HFFc6 (cell line): ENCODE measurements at regions not wholly inside any gene's neighbourhood (a gene's known extent, or its start where the extent isn't known, plus 50 kb on each side); places are given as distances from the start of the nearest gene placed in this dataset.

Experiments used
- DNase-seq: peaks from one replicate; pipeline ENCODE4 v3.0.0-alpha.2; 2018
- H3K27ac Mint-ChIP-seq: 2 replicates; pipeline ENCODE4 v1.8.0; 2020; ENCODE audit warnings: mild to moderate bottlenecking, mixed read lengths
- H3K27me3 Mint-ChIP-seq: 2 replicates; pipeline ENCODE4 v1.8.0; 2021; ENCODE audit warnings: mild to moderate bottlenecking, moderate library complexity, mixed read lengths; ENCODE audit not compliant: insufficient read depth
- H3K36me3 Mint-ChIP-seq: 2 replicates; pipeline ENCODE4 v1.8.0; 2021; ENCODE audit warnings: low read depth, mixed read lengths
- H3K4me1 Mint-ChIP-seq: 2 replicates; pipeline ENCODE4 v1.8.0; 2020; ENCODE audit warnings: low read depth, mixed read lengths
- H3K4me3 Mint-ChIP-seq: 2 replicates; pipeline ENCODE4 v1.8.0; 2020; ENCODE audit warnings: mild to moderate bottlenecking, moderate library complexity, mixed read lengths
- H3K9me3 Mint-ChIP-seq: 2 replicates; pipeline ENCODE4 v1.8.0; 2020; ENCODE audit warnings: mild to moderate bottlenecking, mixed read lengths
- TF ChIP-seq, protein P1 (sequence below): fragments of 200-600 bp; sonication (generic); IDR thresholded peaks from 2 replicates; pipeline ENCODE4 v1.5.0; 2021; ENCODE audit warnings: antibody characterized with exemption, mild to moderate bottlenecking

DNA sequence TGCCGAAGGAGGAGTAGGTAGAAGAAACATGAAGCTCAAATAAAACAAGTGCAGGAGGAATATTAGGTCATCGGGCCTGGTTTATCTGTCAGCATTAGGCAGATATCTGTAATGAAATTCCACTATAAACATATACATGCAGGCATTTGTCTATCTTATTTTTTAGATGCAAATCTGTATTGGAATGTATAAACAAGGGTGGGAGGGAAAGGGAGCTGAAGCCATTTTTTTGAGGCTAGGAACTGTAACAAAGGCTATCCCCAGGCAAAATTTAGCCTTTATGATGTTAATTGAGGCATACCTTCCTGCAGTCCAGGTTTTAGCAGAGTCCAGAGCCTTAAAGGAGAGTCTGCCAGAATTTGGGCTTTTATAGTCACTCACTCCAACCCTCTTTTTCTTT lies 72.5 kb downstream of the PHLDA1 start:
- H3K9me3 Mint-ChIP-seq, result no peaks in the 10 kb centered on the region
- DNase-seq, result no peak
- H3K36me3 Mint-ChIP-seq, result no peaks in the 10 kb centered on the region
- H3K27ac Mint-ChIP-seq, result peak overlapping the region; percentile 86
- H3K4me1 Mint-ChIP-seq, result peaks cover 49% of the 10 kb centered on the region
- H3K4me3 Mint-ChIP-seq, result peak overlapping the region; percentile 27; the same call in 1 of the 2 replicates
- no peaks in the 10 kb centered on the region for H3K27me3 Mint-ChIP-seq
- TF ChIP-seq, protein P1, sequence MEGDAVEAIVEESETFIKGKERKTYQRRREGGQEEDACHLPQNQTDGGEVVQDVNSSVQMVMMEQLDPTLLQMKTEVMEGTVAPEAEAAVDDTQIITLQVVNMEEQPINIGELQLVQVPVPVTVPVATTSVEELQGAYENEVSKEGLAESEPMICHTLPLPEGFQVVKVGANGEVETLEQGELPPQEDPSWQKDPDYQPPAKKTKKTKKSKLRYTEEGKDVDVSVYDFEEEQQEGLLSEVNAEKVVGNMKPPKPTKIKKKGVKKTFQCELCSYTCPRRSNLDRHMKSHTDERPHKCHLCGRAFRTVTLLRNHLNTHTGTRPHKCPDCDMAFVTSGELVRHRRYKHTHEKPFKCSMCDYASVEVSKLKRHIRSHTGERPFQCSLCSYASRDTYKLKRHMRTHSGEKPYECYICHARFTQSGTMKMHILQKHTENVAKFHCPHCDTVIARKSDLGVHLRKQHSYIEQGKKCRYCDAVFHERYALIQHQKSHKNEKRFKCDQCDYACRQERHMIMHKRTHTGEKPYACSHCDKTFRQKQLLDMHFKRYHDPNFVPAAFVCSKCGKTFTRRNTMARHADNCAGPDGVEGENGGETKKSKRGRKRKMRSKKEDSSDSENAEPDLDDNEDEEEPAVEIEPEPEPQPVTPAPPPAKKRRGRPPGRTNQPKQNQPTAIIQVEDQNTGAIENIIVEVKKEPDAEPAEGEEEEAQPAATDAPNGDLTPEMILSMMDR, result no peak

DNA sequence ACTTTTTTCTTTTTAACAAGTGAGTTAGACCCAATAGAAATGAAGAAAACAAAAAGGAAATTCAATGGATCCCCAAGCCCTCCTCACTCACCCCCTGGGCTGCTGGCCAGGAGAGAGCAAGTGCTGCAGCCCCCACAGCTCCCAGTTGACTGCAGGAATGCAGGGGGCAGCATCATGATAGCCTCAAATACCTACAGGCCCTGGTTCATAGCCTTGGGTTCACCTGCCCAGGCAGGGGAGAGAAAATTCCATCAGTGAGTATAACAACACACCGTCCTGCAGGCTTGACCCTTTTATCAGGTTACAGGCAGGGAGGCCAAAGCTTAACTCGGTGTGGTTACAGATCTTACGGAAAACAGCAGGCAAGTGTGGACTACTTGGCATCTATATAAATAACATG lies 76.3 kb downstream of the PHLDA1 start:
- TF ChIP-seq, protein P1, result no peak
- peak overlapping the region; percentile 98 for H3K27ac Mint-ChIP-seq
- H3K36me3 Mint-ChIP-seq, result no peaks in the 10 kb centered on the region
- DNase-seq, result no peak
- peaks cover 68% of the 10 kb centered on the region for H3K4me1 Mint-ChIP-seq
- no peaks in the 10 kb centered on the region for H3K27me3 Mint-ChIP-seq
- H3K4me3 Mint-ChIP-seq, result no peak overlapping the region
- no peaks in the 10 kb centered on the region for H3K9me3 Mint-ChIP-seq

DNA sequence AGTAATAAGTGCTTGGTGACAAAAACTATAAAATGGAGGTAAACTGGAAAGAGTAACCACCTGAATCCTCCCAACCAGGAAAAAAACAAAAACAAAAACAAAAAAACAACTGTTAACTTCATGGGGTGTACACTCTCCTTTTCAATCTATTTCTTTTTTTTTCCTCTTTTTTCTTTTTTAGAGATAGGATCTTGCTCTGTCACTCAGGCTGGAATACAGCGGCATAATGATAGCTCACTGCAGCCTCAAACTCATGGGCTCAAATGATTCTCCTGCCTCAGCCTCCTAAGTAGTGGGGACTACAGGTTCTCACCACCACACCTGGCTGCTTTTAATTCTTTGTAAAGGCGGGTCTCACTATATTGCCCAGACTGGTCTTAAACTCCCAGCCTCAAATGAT lies 76.8 kb downstream of the PHLDA1 start:
- H3K27ac Mint-ChIP-seq, result peak overlapping the region; percentile 98
- no peaks in the 10 kb centered on the region for H3K36me3 Mint-ChIP-seq
- H3K4me1 Mint-ChIP-seq, result peaks cover 67% of the 10 kb centered on the region

DNA sequence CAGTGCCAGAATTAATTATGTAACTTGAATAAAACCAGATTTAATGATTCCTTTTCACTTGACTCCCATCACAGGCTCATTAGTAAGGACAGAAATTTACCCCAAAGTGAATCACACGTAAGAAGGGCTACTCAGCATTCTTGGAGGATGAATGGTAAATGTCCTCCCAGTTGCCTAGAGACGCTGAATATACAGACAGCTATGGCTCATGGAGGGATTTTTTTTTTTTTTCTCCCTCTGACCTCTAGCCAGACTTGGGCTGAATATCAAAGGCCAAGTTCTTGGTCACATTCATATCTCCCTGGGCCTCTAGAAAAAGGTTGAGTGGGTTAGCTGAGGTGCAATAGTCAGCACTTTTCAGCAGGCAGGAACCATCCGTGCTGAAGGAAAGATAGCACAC lies 77.5 kb downstream of the PHLDA1 start:
- DNase-seq, result peak; percentile 98
- Mint-ChIP-seq H3K36me3 (no peaks in the 10 kb centered on the region), H3K4me3 (peak overlapping the region; percentile 39), H3K27me3 (no peaks in the 10 kb centered on the region), H3K27ac (peak overlapping the region; percentile 98), H3K9me3 (no peaks in the 10 kb centered on the region), H3K4me1 (peaks cover 61% of the 10 kb centered on the region)
- TF ChIP-seq, protein P1, result no peak

More for the DNA sequence above, 76.8 kb downstream of the PHLDA1 start:
- Mint-ChIP-seq H3K27me3 (no peaks in the 10 kb centered on the region), H3K4me3 (no peak overlapping the region), H3K9me3 (no peaks in the 10 kb centered on the region)
- TF ChIP-seq, protein P1, result no peak
- DNase-seq, result no peak

DNA sequence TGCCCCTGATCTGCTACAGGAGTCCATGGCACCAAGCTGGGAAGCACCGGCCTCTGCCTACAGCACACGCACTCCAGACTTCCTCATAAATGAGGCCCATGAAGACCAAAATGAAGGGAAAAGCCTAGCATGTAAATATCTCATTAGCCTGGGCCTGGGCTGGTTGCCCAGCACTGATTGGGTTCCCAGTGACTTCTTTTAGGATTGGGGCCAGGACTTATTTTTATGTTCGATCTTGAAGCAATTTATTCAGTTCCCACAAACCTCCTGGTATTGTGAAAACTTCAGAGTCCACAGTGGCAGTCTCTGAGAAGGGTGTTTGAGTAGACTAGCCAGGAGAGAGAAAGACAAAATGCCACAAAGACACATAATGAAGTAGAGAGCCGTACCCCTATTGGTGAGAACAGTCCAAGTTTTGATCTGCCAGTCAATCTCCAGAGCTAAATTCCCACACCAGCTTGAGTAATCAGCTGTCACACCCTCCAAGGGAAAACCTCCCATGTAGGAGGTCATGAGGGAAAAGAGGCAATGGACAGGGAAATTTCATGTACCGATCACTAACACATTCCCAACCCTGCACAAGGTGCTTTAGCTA lies 78.2 kb downstream of the PHLDA1 start:
- no peaks in the 10 kb centered on the region for H3K27me3 Mint-ChIP-seq
- no peaks in the 10 kb centered on the region for H3K9me3 Mint-ChIP-seq
- H3K4me1 Mint-ChIP-seq, result peaks cover 55% of the 10 kb centered on the region
- H3K27ac Mint-ChIP-seq, result peak overlapping the region; percentile 98
- TF ChIP-seq, protein P1, result peak; percentile 33; the same call in 1 of the 2 replicates
- H3K4me3 Mint-ChIP-seq, result peak overlapping the region; percentile 39
- no peaks in the 10 kb centered on the region for H3K36me3 Mint-ChIP-seq
- peak; percentile 67 for DNase-seq
